Type B pancreatic cell (in vitro differentiated cells): ENCODE measurements at regions not wholly inside any gene's neighbourhood (a gene's known extent, or its start where the extent isn't known, plus 50 kb on each side); places are given as distances from the start of the nearest gene placed in this dataset.

Source experiments
- DNase-seq: peaks from one replicate; pipeline ENCODE4 v3.0.0; 2021; ENCODE audit warnings: mixed read lengths; ENCODE audit not compliant: unreplicated experiment; ENCODE audit errors: extremely low spot score
- H3K27ac Mint-ChIP-seq: 2 replicates; pipeline ENCODE4 v1.8.0; 2021; ENCODE audit warnings: mild to moderate bottlenecking, mixed read lengths
- H3K27me3 Mint-ChIP-seq: 2 replicates; pipeline ENCODE4 v1.8.0; 2021; ENCODE audit warnings: mixed read lengths
- H3K36me3 Mint-ChIP-seq: 2 replicates; pipeline ENCODE4 v1.8.0; 2021; ENCODE audit warnings: mixed read lengths
- H3K4me1 Mint-ChIP-seq: one replicate; pipeline ENCODE4 v1.8.0; 2021; ENCODE audit warnings: mixed read lengths; ENCODE audit not compliant: unreplicated experiment
- H3K4me3 Mint-ChIP-seq: 2 replicates; pipeline ENCODE4 v1.8.0; 2021; ENCODE audit warnings: mild to moderate bottlenecking, mixed read lengths
- H3K9me3 Mint-ChIP-seq: 2 replicates; pipeline ENCODE4 v1.8.0; 2021; ENCODE audit warnings: mixed read lengths
- TF ChIP-seq, protein P1 (sequence below): fragments of 200-600 bp; sonication (generic); conservative IDR thresholded peaks from 2 replicates; pipeline ENCODE4 v1.5.0; 2021; ENCODE audit warnings: antibody characterized with exemption, mild to moderate bottlenecking

DNA sequence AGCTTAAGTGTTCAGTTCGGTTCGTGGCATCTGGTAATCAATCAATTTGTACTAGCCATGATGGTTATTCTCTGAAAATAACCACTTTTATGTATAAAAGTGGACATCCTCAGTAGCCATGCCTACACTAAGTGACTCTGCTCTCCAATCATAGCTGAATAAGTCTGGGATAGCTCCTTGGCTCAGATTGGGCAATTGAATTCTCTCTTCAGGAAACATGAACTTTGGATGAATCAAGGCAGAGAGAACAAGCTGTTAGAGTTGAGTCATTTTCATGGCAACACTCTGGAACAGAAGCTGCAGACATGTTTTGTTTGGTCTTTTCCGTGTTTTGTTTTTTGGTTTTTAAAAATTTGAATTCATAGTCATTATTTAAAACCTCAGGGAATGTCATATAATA lies 66.8 kb upstream of the TMEM164 start:
- peaks cover 5% of the 10 kb centered on the region for H3K4me1 Mint-ChIP-seq
- H3K27ac Mint-ChIP-seq, result no peak overlapping the region
- TF ChIP-seq, protein P1, sequence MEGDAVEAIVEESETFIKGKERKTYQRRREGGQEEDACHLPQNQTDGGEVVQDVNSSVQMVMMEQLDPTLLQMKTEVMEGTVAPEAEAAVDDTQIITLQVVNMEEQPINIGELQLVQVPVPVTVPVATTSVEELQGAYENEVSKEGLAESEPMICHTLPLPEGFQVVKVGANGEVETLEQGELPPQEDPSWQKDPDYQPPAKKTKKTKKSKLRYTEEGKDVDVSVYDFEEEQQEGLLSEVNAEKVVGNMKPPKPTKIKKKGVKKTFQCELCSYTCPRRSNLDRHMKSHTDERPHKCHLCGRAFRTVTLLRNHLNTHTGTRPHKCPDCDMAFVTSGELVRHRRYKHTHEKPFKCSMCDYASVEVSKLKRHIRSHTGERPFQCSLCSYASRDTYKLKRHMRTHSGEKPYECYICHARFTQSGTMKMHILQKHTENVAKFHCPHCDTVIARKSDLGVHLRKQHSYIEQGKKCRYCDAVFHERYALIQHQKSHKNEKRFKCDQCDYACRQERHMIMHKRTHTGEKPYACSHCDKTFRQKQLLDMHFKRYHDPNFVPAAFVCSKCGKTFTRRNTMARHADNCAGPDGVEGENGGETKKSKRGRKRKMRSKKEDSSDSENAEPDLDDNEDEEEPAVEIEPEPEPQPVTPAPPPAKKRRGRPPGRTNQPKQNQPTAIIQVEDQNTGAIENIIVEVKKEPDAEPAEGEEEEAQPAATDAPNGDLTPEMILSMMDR, result no peak
- no peak overlapping the region for H3K4me3 Mint-ChIP-seq
- H3K9me3 Mint-ChIP-seq, result peaks cover 5% of the 10 kb centered on the region
- H3K27me3 Mint-ChIP-seq, result peaks cover 3% of the 10 kb centered on the region
- DNase-seq, result no peak
- no peaks in the 10 kb centered on the region for H3K36me3 Mint-ChIP-seq

DNA sequence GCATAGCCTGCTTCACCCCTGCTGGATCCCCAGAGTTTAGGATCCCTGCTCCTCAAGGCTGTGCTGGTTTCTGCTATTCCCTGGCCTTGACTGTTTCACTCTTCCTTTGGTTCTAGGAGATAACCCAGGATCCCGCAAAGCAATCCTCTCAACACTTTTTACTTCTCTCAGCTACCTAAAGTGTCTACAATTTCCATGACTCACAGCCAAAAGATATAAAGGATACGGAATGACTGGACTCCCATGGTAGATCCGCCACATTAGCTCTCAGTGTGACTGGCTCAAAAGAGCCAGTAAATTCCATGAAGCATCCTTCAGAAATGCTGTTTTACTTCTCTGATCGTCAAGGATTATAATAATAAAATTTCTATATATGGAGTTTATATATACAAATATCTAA lies 66.3 kb upstream of the TMEM164 start:
- no peak for DNase-seq
- peaks cover 3% of the 10 kb centered on the region for H3K27me3 Mint-ChIP-seq
- H3K4me1 Mint-ChIP-seq, result peaks cover 5% of the 10 kb centered on the region
- no peak overlapping the region for H3K27ac Mint-ChIP-seq
- peaks cover 5% of the 10 kb centered on the region for H3K9me3 Mint-ChIP-seq
- no peaks in the 10 kb centered on the region for H3K36me3 Mint-ChIP-seq
- no peak overlapping the region for H3K4me3 Mint-ChIP-seq
- TF ChIP-seq, protein P1, result no peak

DNA sequence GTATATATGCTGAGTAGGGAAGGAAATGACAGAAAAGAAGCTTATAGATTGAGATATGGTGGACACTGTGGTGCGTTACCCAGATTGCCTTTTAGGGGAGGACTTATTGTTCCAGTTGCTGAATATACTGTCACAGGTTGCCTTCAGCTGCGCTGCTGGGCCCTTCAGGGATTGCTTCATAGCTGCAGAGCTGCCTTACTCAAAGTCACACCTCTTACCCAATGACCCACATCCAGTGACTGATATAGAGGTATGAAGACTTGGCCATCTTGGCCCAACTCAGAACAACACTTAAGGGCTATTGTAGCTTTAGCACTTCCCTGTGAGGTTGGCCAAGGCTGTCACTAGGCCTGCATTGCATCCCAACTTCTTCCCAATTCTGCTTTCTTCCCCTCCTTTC lies 63.4 kb upstream of the TMEM164 start:
- TF ChIP-seq, protein P1, result no peak
- Mint-ChIP-seq H3K9me3 (no peaks in the 10 kb centered on the region), H3K27ac (no peak overlapping the region), H3K27me3 (peaks cover 6% of the 10 kb centered on the region), H3K36me3 (no peaks in the 10 kb centered on the region), H3K4me1 (peaks cover 1% of the 10 kb centered on the region), H3K4me3 (no peak overlapping the region)
- DNase-seq, result no peak

DNA sequence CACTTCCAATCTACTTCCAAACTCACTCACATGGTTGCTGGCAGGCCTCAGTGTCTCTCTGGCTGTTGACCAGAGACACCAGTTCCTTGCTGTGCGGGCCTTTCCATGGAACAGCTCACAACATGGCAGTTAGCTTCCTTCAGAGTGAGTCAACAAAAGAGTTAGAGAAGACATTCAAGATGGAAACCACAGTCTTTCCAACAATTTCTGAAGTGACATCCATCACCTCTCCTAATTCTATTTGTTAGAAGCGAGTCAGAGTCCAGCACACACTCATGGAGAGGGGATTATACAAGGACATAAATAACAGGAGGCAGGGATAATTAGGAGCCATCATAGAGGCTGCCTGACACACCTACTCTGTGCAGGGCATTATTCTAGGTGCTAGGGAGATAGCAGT lies 62.5 kb upstream of the TMEM164 start:
- no peak overlapping the region for H3K4me3 Mint-ChIP-seq
- TF ChIP-seq, protein P1, result no peak
- no peak for DNase-seq
- H3K4me1 Mint-ChIP-seq, result no peaks in the 10 kb centered on the region
- no peaks in the 10 kb centered on the region for H3K36me3 Mint-ChIP-seq
- H3K9me3 Mint-ChIP-seq, result no peaks in the 10 kb centered on the region
- H3K27me3 Mint-ChIP-seq, result peaks cover 6% of the 10 kb centered on the region
- no peak overlapping the region for H3K27ac Mint-ChIP-seq

DNA sequence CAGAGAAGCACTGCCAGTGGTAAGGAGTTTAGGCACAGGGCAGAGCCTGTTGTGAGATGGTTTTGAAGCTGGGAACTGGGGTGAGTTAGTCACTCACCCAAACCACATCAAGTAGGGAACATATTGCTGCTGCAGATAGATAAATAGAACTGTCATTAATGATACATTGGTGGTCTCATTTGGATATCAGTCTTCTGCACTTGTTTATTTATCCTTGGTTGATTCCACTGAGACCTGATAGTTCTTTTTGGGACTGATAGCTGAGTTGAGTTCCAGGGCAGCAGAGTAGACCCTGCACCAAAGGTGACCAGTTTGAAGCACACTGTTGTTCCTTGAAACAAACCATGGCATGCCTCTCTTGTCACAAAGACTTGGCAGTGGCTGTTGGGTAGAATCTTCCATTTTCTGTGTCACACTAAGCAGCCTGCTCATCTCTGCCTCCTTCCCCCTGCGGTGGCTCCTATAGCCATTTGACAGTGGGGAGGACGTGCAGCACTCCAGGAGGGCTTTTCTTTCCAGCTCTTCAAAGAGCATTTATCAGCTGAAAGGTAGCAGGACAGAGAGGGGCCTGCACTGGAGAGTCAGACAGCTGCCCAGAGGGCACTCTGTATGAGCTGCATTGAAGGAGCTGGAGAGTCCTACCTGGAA lies 59.7 kb upstream of the TMEM164 start:
- no peak overlapping the region for H3K27ac Mint-ChIP-seq
- H3K9me3 Mint-ChIP-seq, result no peaks in the 10 kb centered on the region
- H3K4me3 Mint-ChIP-seq, result no peak overlapping the region
- DNase-seq, result no peak
- peaks cover 4% of the 10 kb centered on the region for H3K27me3 Mint-ChIP-seq
- H3K4me1 Mint-ChIP-seq, result no peaks in the 10 kb centered on the region
- no peaks in the 10 kb centered on the region for H3K36me3 Mint-ChIP-seq
- TF ChIP-seq, protein P1, result no peak

DNA sequence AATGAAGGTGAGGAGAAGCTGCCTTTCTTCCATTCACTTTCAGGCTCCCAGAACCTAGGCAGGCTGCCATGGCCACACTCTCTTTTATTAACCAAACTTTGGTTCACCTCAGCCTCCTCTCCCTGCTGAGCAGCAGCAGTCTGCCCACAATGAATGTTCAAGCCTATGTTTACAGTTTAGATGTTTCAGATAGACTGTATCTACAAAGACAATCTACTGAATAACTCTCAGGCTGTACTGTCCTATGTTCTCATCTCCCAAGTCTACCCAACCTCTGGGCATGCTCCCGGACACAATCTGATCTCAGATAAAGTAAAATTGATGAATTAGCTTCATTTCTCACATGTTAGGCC lies 59.2 kb upstream of the TMEM164 start:
- TF ChIP-seq, protein P1, result no peak
- Mint-ChIP-seq H3K4me1 (no peaks in the 10 kb centered on the region), H3K9me3 (no peaks in the 10 kb centered on the region), H3K4me3 (no peak overlapping the region), H3K27me3 (peaks cover 4% of the 10 kb centered on the region), H3K27ac (no peak overlapping the region), H3K36me3 (no peaks in the 10 kb centered on the region)
- DNase-seq, result no peak
